H1 (cell line): ENCODE measurements at regions not wholly inside any gene's neighbourhood (a gene's known extent, or its start where the extent isn't known, plus 50 kb on each side); places are given as distances from the start of the nearest gene placed in this dataset.

Experiments used
- FOSL1 ChIP-seq: IDR thresholded peaks from 2 replicates; pipeline ENCODE4 v1.6.1; 2011; ENCODE audit warnings: mild to moderate bottlenecking, low read depth, low read length, moderate library complexity; ENCODE audit not compliant: insufficient read depth
- JUND ChIP-seq: IDR thresholded peaks from 2 replicates; pipeline ENCODE4 v1.6.1; 2011; ENCODE audit warnings: mild to moderate bottlenecking, improper control_type of control experiment, low read length
- RXRA ChIP-seq: IDR thresholded peaks from 2 replicates; pipeline ENCODE4 v1.6.1; 2011; ENCODE audit warnings: low read depth, mild to moderate bottlenecking, low read length, moderate library complexity; ENCODE audit not compliant: insufficient read depth
- TF ChIP-seq, protein P1 (sequence below): IDR thresholded peaks from 2 replicates; pipeline ENCODE4 v1.6.1; 2011; ENCODE audit warnings: low read length, improper control_type of control experiment

GRCh38 chr9:86893811-86894490, 53.4 kb downstream of the GAS1 start (continued):
- no peak for TF ChIP-seq FOSL1
- TF ChIP-seq, protein P1, sequence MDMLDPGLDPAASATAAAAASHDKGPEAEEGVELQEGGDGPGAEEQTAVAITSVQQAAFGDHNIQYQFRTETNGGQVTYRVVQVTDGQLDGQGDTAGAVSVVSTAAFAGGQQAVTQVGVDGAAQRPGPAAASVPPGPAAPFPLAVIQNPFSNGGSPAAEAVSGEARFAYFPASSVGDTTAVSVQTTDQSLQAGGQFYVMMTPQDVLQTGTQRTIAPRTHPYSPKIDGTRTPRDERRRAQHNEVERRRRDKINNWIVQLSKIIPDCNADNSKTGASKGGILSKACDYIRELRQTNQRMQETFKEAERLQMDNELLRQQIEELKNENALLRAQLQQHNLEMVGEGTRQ: 0 out of 2 replicates have a peak, but pooled peaks have one; percentile 8
- no peak for TF ChIP-seq JUND
- no peak for TF ChIP-seq RXRA
- TF ChIP-seq, all 59 proteins: peak for 6
